Esophagus (tissue), 2 donors: ENCODE measurements at regions not wholly inside any gene's neighbourhood (a gene's known extent, or its start where the extent isn't known, plus 50 kb on each side); places are given as distances from the start of the nearest gene placed in this dataset.

Source experiments
- H3K27ac ChIP-seq, 2 donors: one replicate each; pipeline ENCODE4 v1.5.1; 2013; ENCODE audit warnings: low read depth in 2 of 2, mild to moderate bottlenecking in 2 of 2, inconsistent platforms in 1 of 2, low read length in 1 of 2, moderate library complexity in 1 of 2
- H3K27me3 ChIP-seq, 2 donors: one replicate each; pipeline ENCODE4 v1.6.1; 2013; ENCODE audit warnings: low read length in 2 of 2, control low read depth in 1 of 2, mild to moderate bottlenecking in 1 of 2; ENCODE audit not compliant: insufficient read depth in 2 of 2, control insufficient read depth in 1 of 2
- H3K36me3 ChIP-seq, 2 donors: one replicate each; pipeline ENCODE4 v1.6.1; 2013; ENCODE audit warnings: low read length in 1 of 2; ENCODE audit not compliant: control insufficient read depth in 2 of 2, insufficient read depth in 2 of 2
- H3K4me1 ChIP-seq, 2 donors: one replicate each; pipeline ENCODE4 v1.6.1; 2013; ENCODE audit warnings: low read length in 1 of 2; ENCODE audit not compliant: control insufficient read depth in 2 of 2, insufficient read depth in 2 of 2
- H3K4me3 ChIP-seq, 2 donors: one replicate each; pipeline ENCODE4 v1.5.1; 2013; ENCODE audit warnings: low read length in 2 of 2, mild to moderate bottlenecking in 2 of 2, low read depth in 1 of 2, moderate library complexity in 1 of 2
- H3K9me3 ChIP-seq, 2 donors: one replicate each; pipeline ENCODE4 v1.6.1; 2013; ENCODE audit warnings: mild to moderate bottlenecking in 2 of 2, low read depth in 1 of 2, low read length in 1 of 2, moderate library complexity in 1 of 2; ENCODE audit not compliant: control insufficient read depth in 2 of 2, insufficient read depth in 1 of 2
- WGBS, 2 donors: extraction: QIAGEN DNeasy Blood & Tissue Kit; methylation state at CpG; one replicate each; pipeline ENCODE4 v1.1.7; 2013; 5-methylcytosine and 5-hydroxymethylcytosine counted together
- donor health status: healthy with polysubstance abuse.
- donor health status: Bipolar disorder and iron deficiency.

DNA sequence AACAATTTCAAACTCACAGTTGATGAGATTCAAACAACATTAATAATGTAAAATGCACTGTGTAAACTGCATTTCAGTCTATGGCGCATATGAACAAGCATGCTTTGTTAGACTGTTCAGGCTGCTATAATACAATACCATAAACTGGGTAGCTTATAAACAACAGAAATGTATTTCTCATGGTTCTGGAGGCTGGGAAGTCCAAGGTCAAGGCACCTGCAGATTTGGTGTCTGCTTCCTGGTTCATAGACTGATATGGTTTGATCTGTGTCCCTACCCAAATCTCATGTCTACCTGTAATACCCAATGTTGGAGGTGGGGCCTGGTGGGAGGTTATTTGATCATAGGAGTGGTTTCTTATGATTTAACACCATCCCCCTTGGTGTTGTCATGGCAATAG lies 148.1 kb upstream of the SERPINE2 start:
- Histone ChIP-seq H3K27ac (no peak overlapping the region), H3K27me3 (no peaks in the 10 kb centered on the region), H3K9me3 (no peaks in the 10 kb centered on the region), H3K4me3 (no peak overlapping the region), H3K36me3 (no peaks in the 10 kb centered on the region), H3K4me1 (no peaks in the 10 kb centered on the region)
- WGBS, 2 donors, result 94 to 97% methylated on average over 1 of the region's 1 CpG

DNA sequence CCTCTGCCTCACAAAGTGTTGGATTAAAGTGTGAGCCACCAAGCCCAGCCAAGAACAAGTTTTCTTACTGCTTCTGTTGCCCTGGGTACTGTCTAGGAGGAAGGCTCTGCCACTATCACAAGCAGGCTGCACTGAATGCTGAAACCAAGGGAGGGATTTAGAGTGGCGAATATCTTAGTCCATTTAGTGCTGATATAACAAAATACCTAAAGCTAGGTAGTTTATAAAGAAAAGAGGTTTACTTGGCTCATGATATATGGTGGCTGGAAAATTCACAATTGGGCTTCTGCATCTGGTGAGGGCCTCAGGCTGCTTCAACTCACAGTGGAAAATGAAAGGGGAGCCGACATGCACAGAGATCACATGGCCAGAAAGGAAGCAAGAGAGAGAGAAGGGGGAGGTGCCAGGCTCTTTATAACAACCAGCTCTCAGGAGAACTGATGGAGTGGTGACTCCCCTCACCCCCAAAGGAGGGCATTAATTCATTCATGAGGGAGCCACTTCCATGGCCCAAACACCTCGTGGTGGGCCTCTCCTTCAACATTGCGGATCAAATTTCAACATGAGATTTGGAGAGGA lies 146.0 kb upstream of the SERPINE2 start:
- Histone ChIP-seq H3K4me3 (no peak overlapping the region), H3K4me1 (no peaks in the 10 kb centered on the region), H3K27ac (no peak overlapping the region), H3K36me3 (no peaks in the 10 kb centered on the region), H3K27me3 (no peaks in the 10 kb centered on the region), H3K9me3 (no peaks in the 10 kb centered on the region)
- 71 to 83% methylated on average over 4 of the region's 4 CpGs for WGBS, 2 donors

DNA sequence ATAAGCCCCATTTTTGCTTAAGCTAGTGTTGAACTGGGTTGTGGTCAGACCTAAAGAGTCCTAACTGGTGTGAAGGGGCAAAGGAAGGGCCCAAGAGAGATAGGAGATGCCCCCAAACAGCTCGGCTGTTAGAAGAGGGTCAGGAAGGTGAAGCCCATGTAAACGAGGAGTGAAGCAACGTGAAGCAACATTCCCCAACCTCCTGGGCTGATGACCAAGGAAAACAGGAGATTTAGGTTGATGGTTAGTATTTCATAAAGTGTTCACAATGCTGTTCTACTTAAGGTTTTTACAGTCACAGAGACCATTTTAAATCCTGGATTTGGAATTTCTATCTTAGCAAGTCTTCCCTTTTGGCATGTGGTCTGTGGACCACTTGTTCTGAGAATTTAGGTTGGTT lies 144.0 kb upstream of the SERPINE2 start:
- H3K27me3 ChIP-seq, result no peaks in the 10 kb centered on the region
- WGBS, 2 donors, result 82 to 84% methylated on average over 3 of the region's 3 CpGs

DNA sequence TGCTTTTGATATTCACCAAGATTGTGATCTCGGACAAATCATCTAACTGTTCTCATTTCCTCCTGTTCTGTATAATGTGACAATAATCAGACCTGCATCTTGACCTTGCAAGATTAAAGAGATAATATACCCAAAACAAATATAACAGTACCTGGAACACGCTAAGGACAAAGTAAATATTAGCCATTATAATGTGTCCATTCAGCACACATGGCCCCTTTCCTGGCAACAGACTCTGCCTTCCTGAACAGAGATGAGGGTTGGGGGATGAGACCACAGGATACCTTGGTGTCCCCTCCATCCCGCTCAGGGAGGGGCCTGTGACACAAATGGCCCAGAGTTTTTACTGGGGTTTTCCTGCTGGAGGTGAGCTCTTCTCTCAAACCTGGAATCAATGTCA lies 143.4 kb upstream of the SERPINE2 start:
- no peaks in the 10 kb centered on the region for H3K9me3 ChIP-seq
- H3K27me3 ChIP-seq, result no peaks in the 10 kb centered on the region
- H3K4me1 ChIP-seq, result no peaks in the 10 kb centered on the region
- H3K36me3 ChIP-seq, result no peaks in the 10 kb centered on the region
- H3K27ac ChIP-seq, result no peak overlapping the region
- H3K4me3 ChIP-seq, result no peak overlapping the region
- WGBS, 2 donors, result 88 to 92% methylated on average over 3 of the region's 3 CpGs

More for the DNA sequence above, 144.0 kb upstream of the SERPINE2 start:
- Histone ChIP-seq H3K9me3 (no peaks in the 10 kb centered on the region), H3K36me3 (no peaks in the 10 kb centered on the region), H3K4me3 (no peak overlapping the region), H3K27ac (no peak overlapping the region), H3K4me1 (no peaks in the 10 kb centered on the region)

DNA sequence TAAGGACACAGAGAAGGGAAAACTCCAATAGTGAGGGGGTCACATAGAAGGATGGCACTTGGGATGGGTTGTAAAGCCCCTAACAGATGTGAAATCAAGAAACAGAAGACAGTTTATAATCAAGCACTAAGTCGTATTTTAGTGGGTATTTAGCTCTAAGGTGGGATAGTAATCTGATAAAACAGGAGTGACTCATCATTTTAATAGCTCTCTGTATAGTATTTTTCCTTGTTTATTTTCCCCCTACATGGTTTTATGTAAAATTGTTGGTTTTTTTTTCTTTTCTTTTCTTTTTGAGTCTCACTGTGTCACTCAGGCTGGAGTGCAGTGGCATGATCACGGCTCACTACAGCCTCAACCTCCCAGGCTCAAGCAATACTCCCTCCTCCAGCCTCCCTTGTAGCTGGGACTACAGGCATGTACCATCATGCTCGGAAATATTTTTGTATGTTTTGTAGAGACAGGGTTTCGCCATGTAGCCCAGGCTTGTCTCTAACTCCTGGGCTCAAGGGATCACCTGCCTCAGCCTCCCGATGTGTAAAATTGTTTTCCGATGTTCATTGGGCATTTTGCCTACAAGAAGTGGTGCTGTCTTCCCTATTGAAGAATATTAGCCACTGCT lies 142.6 kb upstream of the SERPINE2 start:
- Histone ChIP-seq H3K4me3 (no peak overlapping the region), H3K27me3 (no peaks in the 10 kb centered on the region), H3K4me1 (no peaks in the 10 kb centered on the region), H3K36me3 (no peaks in the 10 kb centered on the region), H3K27ac (no peak overlapping the region), H3K9me3 (no peaks in the 10 kb centered on the region)
- WGBS, 2 donors, result 50 to 57% methylated on average over 6 of the region's 6 CpGs

DNA sequence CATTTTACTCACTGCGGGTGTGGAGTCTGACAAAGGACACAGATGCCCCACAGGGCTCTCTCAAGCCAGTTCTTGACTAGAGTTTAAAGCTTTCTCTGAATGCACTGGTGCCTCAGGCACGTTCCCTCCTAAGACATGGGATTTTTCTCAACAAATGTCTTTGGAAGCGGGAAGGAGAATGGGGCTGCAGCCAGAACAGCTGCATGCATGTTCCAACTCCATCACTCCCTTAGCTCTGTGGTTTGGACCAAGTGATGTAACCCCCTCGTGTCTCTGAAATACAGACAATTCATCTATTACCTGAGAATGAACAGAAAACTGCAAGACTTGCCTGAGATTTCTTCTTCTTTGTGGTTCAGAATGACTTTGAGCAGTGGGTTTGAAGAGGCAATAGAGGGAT lies 141.7 kb upstream of the SERPINE2 start:
- no peaks in the 10 kb centered on the region for H3K27me3 ChIP-seq
- H3K27ac ChIP-seq, result no peak overlapping the region
- no peak overlapping the region for H3K4me3 ChIP-seq
- no peaks in the 10 kb centered on the region for H3K36me3 ChIP-seq
- WGBS, 2 donors, result 43 to 54% methylated on average over 4 of the region's 4 CpGs
- no peaks in the 10 kb centered on the region for H3K9me3 ChIP-seq
- H3K4me1 ChIP-seq, result no peaks in the 10 kb centered on the region

DNA sequence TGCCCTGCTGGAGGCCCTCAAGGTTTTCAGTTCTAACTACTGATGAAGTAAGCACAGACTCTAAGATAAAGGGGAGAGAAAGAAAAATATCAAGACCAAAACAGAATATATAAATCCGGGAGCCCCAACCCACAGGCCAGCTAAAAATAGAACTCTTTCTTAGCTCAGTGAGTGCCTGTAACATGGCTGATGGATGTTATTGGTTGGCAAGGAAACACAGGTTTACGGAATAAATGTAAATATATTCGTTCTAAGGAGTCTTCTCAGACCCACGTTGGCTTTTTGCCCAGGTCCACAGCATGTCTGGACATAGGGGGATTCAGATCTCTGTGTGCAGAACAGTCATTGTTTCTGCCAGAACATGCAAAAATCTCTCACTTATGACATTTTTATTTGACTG lies 139.0 kb upstream of the SERPINE2 start:
- Histone ChIP-seq H3K4me1 (no peaks in the 10 kb centered on the region), H3K27me3 (no peaks in the 10 kb centered on the region), H3K9me3 (no peaks in the 10 kb centered on the region), H3K27ac (no peak overlapping the region), H3K4me3 (no peak overlapping the region), H3K36me3 (no peaks in the 10 kb centered on the region)
- WGBS, 2 donors, result 19 to 29% methylated on average over 4 of the region's 4 CpGs

DNA sequence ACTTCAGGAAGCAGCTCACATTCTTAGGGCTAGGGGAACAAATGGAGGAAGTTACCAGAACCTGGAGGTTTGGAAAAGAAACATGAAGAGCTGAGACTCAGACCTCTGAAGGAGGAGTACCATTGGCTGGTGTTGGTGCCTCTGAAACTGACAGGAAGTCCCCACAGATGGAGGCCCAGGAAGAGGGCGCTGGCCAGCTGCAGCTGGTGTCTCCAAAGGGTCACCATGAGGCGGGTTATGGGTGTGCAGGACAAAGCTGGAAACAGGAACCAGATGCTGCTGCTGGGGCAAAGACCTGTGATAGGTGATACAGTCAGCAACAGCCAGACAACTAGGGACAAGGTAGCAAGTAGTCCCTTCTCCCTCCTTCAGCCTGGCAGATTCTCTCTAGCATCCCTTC lies 136.5 kb upstream of the SERPINE2 start:
- no peak overlapping the region for H3K27ac ChIP-seq
- H3K36me3 ChIP-seq, result no peaks in the 10 kb centered on the region
- 73 to 81% methylated on average over 2 of the region's 2 CpGs for WGBS, 2 donors
- H3K27me3 ChIP-seq, result no peaks in the 10 kb centered on the region
- H3K4me1 ChIP-seq, result no peaks in the 10 kb centered on the region
- H3K9me3 ChIP-seq, result no peaks in the 10 kb centered on the region
- no peak overlapping the region for H3K4me3 ChIP-seq

DNA sequence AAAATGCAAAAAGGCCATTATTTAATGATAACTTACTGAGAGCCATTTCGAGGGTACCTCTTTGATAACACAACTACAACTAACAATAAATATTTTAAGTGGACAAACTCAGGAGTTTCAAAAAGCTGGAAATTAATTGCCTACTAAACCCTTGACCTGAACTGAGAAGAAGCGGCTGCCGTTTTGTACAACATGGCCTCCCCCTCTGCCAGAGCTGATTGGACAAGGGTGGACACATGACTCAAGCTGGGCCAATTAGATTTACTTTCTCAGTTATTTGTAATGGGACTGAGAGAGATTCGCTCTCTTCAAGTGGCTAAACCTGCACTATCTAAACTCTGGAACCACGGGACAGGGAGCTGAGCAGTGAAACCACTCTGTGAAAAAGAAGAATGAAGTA lies 135.9 kb upstream of the SERPINE2 start:
- Histone ChIP-seq H3K36me3 (no peaks in the 10 kb centered on the region), H3K4me1 (no peaks in the 10 kb centered on the region), H3K27ac (no peak overlapping the region), H3K27me3 (no peaks in the 10 kb centered on the region), H3K4me3 (no peak overlapping the region), H3K9me3 (no peaks in the 10 kb centered on the region)
- 92 to 94% methylated on average over 5 of the region's 5 CpGs for WGBS, 2 donors

DNA sequence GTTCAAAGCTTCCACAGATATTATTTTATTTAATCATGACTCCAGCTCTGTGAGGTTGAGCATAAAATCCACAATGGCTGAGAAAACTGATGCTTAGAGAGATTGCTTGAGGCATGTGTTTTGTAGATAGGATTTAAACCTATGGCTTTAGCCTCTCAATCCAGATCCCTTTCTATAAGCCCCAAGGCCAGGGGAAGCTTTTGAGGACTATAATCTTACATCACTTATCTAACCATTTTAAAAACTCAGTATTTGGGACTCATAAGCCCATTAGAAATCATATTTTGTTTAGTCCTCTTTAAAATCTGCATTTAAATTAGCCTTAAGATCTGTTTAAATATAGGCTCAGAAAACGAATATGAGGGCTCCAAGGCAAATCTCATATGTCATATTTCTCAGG lies 135.4 kb upstream of the SERPINE2 start:
- H3K4me1 ChIP-seq, result no peaks in the 10 kb centered on the region
- H3K36me3 ChIP-seq, result no peaks in the 10 kb centered on the region
- no peaks in the 10 kb centered on the region for H3K9me3 ChIP-seq
- H3K27ac ChIP-seq, result no peak overlapping the region
- H3K4me3 ChIP-seq, result no peak overlapping the region
- no peaks in the 10 kb centered on the region for H3K27me3 ChIP-seq
- 59 to 78% methylated on average over 1 of the region's 1 CpG for WGBS, 2 donors
